GM10248 (cell line): ENCODE measurements at regions not wholly inside any gene's neighbourhood (a gene's known extent, or its start where the extent isn't known, plus 50 kb on each side); places are given as distances from the start of the nearest gene placed in this dataset.

Experiments used
- CTCF ChIA-PET: fragments of 300-600 bp; sonication (Branson Sonifier 250); formaldehyde crosslinking; extraction: SDS; loops from one replicate; lab custom pipeline; 2021; ENCODE audit warnings: antibody characterized with exemption; lab: Yijun Ruan, JAX
- POLR2A ChIA-PET: fragments of 350-650 bp; sonication (Branson Sonifier 250); formaldehyde crosslinking; extraction: SDS; loops from one replicate; lab custom pipeline; 2020; ENCODE audit warnings: antibody characterized with exemption; lab: Yijun Ruan, JAX
- DNase-seq: peaks from one replicate; pipeline ENCODE4 v3.0.0; 2012; ENCODE audit errors: extremely low spot score
- CTCF ChIP-seq: IDR thresholded peaks from 2 replicates; pipeline ENCODE4 v1.5.1; 2012; ENCODE audit warnings: mild to moderate bottlenecking, low read depth; ENCODE audit errors: extremely low read depth, missing control alignments, control extremely low read depth

- TF ChIP-seq CTCF = no peak
- no peak for DNase-seq
- ChIA-PET CTCF (no interaction called here), POLR2A (no interaction called here)
Measured at GRCh38 chr5:129241755-129242154, 147.2 kb downstream of the ISOC1 start.

GRCh38 chr5:129243039-129243438, 148.5 kb downstream of the ISOC1 start:
- CTCF ChIA-PET = no interaction called here
- no peak for DNase-seq
- POLR2A ChIA-PET = no interaction called here
- TF ChIP-seq CTCF = no peak

- no peak for DNase-seq
- CTCF ChIA-PET = no interaction called here
- POLR2A ChIA-PET = no interaction called here
- TF ChIP-seq CTCF = no peak
Measured at GRCh38 chr5:129244478-129244877, 149.9 kb downstream of the ISOC1 start.

GRCh38 chr5:129245489-129245888, 150.9 kb downstream of the ISOC1 start:
- no peak for TF ChIP-seq CTCF
- ChIA-PET POLR2A (no interaction called here), CTCF (interaction anchor here (1.0 to 1.3 kb wide), 2 partner anchors 19 to 24 kb away, joined by 3 read pairs; no protein-coding TSS in a partner anchor)
- no peak for DNase-seq

GRCh38 chr5:129246088-129246487, 151.5 kb downstream of the ISOC1 start:
- ChIA-PET CTCF (interaction anchor here (1.0 to 1.3 kb wide), 2 partner anchors 19 to 23 kb away, joined by 3 read pairs; no protein-coding TSS in a partner anchor), POLR2A (no interaction called here)
- no peak for DNase-seq
- no peak for TF ChIP-seq CTCF

GRCh38 chr5:129249886-129250285, 155.3 kb downstream of the ISOC1 start:
- POLR2A ChIA-PET = no interaction called here
- CTCF ChIA-PET = no interaction called here
- no peak for DNase-seq
- no peak for TF ChIP-seq CTCF

- no peak for DNase-seq
- no peak for TF ChIP-seq CTCF
- POLR2A ChIA-PET = no interaction called here
- CTCF ChIA-PET = interaction anchor here (2.5 kb wide), 1 partner anchor 12 kb away, joined by 5 read pairs; no protein-coding TSS in a partner anchor
Measured at GRCh38 chr5:129271308-129271707, 176.8 kb downstream of the ISOC1 start.
